Activated CD4-positive, alpha-beta T cell treated with anti-CD3 and anti-CD28 coated beads for 48 hours (primary cell): ENCODE measurements at regions not wholly inside any gene's neighbourhood (a gene's known extent, or its start where the extent isn't known, plus 50 kb on each side); places are given as distances from the start of the nearest gene placed in this dataset.
A peak's percentile ranks its signal among the peaks of the same experiment; 100 is the strongest.
"Not testable (repeated sequence)": the region's sequence is repeated elsewhere in the genome, so short reads cannot be mapped to it uniquely, and the experiment has no call there.

ENCODE experiments used
- DNase-seq: peaks from one replicate; pipeline ENCODE4 v3.0.0-alpha.2; 2020

DNA sequence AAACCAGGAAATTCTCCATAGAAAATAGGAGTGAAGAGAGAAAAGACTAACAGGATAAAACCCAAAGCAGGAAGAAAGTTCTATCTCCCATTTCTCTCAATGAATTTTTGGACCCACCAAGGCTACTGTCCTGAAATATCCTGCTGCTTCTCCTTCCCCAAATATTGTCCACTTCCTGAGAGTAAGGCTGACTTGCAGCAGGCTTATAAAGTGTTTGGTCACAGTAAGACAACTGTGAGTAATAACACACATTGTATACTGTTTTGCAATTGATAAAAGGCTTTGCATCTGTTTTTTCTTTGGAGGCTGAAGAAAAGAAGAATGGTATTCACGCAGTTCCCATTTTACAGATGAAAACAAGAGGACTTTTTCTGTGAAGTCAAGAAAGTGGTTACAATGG, 52.8 kb downstream of the FOXD4L6 start:
- not testable (repeated sequence) for DNase-seq

DNA sequence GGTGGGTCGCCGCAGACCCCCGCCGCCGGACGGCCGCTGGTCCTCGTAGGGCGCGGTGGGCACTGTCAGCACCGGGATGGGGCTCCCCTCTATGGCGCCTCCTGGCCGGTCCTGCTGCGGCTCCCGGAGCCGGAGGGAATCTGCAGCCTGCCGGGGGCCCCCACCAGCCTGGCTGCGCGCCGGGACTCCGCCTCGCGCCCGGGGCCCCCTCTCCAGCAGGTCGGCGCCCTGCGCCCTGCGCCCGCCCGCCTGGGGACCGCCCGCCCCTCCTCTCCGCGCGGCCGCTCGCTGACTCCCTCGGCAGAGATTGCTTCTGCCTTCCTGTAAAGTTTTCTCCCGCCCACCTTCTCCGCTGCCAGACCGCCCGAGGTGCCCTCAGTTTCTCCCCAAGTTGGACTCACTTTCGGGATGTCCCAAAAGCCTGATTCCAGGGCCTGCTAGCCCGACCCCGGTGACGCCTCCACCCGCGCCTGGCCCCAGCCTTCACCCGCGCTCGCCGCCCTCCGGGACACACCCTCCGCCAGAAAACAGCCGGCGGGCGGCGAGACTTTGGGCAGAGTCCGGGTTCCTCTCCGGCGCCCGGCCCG, 54.0 kb downstream of the FOXD4L6 start:
- DNase-seq: peak; percentile 24

DNA sequence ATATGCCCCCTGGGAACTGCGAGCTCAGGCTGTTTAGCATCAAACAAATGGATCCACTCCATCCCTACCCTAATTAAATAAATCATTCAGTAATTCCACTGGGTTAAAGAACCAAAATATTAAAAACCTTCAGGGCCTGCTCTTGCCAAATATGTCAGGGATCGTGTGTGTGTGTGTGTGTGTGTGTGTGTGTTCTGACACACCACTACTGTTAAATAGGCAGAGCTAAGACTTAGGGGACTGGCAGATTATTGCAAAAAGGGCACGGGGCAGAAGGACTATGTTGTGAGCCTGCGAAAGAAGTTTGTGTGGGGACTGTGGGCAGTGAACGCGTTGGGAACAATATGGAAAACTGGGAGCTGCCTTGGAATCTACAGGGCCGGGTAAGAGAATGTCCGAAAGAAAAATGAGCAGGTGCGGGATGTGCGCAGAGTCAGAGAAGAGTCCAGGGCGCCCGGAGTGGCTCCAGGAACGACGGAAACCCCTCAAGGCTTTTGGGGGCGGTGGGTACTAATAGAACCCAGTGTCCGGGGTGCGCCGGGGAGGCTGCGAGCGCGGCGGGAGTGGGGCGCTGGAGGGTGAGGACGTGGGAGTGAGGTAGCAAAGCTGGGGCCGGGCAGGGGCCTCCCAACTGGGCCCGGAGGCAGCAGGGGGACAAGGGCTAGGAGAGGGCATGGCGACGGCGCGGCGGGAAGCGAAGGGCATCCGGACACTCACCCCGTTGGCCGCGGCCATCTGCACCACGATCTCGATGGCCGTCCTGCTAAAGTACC, 54.8 kb downstream of the FOXD4L6 start:
- DNase-seq: not testable (repeated sequence)

DNA sequence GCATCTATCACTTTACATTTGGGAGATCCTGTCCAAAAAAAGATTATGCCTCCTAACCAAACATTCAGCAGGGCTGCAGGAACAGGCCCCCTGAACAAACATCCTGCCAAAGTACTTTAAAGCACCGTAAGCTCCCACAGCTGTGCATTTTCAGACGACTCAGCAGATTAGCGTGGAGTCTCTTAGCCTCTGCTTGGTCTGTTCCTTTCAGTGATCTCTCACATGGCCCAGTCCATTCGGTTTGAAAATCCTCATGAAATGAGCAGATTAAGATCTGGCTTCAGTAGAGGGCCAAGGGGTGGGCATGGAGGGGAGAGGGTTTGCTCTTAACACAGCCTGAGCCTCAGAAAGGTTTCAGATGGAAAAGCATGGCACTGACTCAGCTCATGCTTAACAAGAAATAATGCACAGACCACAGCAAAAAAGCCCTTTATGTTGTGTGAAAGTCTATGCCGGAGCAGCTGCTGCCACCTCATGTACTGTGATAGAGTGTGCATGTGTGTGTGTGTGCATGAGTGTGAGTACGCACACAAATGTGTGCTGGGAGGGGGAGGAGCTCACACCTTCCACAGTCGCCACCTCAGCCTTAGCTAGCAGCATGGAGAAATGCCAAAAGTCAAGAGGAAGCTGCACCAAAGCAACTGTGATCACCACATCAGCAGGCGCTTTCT, 64.2 kb downstream of the FOXD4L6 start:
- DNase-seq: peak; percentile 45

DNA sequence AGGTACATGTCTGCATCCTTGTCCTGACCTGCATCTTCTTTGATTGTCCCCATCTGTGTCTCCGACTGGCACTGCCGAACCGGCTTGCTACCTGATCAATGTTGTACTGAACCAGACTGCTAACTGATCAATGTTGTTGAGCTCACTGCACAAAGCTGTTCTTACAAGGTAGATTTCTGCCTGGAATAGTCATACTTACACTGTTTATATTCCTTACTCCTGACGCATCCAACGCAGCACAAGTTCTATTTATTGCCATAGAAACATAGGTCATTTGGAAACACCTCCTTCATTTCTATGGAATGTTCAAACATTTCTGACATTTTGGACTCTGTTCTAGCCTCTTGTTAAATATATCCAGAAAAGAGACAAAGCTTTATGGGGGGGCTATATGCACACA, 65.2 kb downstream of the FOXD4L6 start:
- DNase-seq: not testable (repeated sequence)

DNA sequence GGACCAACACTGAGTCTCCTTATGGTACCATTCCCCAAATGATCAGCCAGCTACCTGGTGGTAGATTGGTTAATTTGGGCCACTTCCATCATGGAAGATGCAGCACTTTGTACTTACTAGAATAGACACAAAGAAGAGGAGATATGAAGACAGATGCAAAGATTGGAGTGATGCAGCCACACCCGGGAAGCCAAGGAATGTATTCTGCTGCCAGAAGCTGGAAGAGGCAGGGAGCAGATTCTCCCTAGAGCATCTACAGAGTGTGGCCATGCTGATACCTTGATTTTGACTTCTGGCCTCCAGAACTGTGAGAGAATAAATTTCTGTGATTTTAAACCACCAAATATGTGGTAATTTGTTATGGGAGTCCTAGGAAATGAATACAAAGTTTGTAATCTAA, 68.9 kb downstream of the FOXD4L6 start:
- not testable (repeated sequence) for DNase-seq

DNA sequence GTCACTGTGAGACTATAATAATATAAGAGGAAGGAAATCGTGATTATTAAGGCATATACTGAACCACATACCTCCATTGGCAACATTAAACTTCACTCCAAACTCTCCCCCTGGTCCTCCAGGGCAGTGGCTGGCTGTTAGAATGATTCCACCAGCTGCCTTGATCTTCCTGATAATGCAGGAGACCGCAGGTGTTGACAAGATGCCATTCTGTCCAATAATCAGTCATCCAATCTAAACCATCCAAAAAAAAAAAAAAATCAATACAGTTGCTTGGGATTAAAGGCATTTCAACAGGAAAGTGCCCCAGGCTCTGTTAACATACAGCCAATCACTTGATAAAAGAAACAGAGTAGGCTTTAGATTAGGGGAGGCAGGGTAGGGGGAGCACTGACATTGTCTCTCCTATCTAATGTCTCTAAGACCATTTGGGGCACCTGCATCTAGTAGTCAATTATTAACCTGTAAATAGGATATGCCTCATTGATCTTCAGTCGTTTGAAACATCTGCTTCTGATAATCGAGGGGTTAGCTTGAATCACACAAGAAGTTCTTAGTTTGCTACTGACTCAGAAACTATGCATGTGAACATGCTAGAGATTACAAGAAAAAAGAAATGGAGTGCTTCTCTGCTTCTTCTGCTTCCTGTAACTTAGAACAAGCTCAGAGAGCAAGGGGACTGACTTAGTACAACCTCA, 74.7 kb downstream of the FOXD4L6 start:
- DNase-seq: not testable (repeated sequence)

DNA sequence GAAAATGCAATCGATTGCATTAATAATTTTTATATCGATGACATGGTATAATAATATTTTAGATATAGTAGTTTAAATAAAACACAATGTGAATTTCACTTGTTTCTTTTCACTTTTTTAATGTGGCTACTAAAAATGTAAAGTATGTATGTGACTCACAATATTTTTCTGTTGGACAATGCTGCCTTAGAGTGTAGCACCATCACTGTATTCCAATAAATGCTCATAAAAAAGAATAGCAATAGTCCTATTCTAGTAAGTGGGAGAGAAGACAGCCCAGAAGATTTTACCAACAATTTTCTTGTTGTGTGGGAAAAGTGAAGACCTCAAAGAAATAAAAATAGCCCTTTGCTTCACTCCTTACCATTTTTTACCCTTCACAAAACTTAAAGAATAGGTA, 79.8 kb downstream of the FOXD4L6 start:
- not testable (repeated sequence) for DNase-seq

DNA sequence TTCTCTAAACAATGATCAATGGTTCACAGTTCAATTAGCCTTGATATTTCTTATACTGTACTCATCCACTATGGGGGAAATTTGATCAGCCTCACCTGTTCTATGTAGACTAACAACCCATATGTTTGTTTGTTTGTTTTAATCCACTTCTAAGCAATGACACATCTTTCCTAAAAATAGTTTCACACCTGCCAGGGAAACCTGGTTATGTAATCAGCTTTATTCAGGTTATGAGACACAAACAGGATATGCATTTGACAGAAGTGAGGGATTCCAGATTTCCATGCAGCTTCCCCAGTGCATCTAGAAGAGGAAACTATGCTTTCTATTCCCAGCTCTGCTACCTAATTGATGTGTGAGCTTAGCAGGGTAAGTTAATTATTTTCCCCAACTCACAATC, 80.7 kb downstream of the FOXD4L6 start:
- DNase-seq: not testable (repeated sequence)

DNA sequence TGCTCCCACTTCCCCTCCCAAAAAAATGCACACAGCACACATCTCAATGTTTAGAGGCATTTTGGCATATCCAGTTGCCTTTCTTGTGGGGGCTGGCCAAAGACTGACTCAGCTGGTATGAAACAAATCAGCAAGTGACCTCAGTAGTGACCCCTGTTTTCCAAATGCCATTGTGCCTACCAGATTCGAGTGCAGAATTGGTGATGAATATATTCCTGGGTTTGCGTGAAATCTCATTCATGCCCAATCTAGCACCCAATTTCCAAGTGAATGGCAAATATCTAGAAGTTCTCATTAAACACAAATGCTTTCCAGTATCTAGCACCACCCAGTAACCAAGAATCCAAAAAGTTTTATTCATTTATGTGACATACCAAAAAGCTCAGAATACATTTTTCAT, 83.6 kb downstream of the FOXD4L6 start:
- not testable (repeated sequence) for DNase-seq

DNA sequence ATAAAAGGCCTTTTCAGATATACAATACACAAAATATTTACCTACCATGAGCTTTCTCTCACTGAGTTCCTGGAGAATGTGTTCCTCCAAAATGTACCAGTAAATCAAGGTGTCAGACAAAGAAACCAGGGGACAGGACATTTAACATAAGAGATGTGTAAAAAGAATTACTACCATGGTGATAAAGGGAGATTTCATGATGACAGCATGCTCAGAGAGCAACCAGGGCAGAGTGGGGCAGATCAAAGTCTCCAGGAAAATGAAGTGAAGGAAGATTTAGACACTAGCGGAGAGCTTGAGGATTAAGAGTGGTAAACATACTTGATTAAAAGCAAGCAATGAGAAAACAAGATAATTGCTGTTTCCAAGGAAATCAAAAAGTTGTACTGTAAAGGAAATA, 85.0 kb downstream of the FOXD4L6 start:
- DNase-seq: not testable (repeated sequence)

DNA sequence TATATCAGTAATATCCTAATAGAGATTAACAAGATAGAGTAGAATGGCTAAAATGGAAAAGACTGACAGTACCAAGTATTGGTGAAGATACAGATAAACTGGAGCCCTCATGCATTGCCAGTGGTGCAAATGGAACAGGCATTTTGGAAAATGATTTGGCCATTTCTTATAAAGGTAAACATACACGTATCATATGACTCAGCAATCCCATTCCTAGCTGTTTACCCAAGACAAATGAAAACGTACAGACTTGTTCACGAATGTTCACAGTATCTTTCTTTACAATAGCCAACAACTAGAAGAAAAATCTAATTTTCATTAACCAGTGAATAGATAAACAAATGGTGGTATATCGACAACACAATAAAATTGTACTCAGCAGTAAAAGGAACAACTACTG, 86.4 kb downstream of the FOXD4L6 start:
- not testable (repeated sequence) for DNase-seq

DNA sequence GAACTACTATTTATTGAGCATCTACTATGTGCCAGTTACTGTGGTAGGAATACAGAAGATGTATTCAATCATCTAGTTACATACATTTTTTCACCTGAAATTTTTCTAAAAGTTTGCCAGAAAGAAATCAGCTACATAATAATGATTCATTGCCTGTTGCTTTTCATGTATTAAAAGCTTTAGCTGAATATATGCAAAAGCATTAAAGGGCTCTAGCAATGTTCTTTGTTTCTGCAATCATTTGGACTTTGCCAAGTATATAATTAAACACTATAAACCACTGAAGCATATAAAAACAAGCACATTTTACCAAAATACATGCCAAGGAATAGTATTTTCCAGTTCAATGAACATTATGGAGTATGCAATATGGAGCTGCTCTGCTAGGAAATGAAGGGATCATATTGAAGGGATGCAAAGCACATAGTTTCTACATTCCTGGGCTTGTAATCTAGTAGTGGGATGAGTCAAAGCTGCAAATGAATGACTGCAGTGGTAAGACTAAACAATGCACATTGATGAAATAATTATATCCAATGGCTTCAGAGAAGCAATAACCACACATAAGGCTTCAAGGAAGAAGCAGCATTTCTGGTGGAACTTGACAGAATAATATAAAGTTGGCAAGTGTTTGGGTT, 87.7 kb downstream of the FOXD4L6 start:
- not testable (repeated sequence) for DNase-seq

DNA sequence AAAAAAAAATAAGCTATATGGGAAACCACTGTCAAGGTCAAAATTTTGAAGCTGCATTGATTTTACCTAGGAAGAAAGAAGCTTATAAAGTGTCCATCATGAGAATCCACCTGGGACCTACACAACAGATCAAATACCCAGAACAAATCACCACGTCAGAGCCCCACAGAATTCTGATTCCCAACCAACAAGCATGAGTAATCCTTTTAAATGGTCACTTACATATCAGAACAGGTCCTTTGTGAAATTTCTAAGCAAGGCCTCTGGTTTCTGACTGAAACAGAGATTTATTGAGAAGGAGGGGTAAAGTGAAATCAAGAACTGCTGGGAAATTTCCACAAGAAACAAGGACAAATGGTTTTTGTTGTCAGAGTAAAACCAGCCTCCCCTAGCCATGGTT, 93.2 kb downstream of the FOXD4L6 start:
- DNase-seq: not testable (repeated sequence)

DNA sequence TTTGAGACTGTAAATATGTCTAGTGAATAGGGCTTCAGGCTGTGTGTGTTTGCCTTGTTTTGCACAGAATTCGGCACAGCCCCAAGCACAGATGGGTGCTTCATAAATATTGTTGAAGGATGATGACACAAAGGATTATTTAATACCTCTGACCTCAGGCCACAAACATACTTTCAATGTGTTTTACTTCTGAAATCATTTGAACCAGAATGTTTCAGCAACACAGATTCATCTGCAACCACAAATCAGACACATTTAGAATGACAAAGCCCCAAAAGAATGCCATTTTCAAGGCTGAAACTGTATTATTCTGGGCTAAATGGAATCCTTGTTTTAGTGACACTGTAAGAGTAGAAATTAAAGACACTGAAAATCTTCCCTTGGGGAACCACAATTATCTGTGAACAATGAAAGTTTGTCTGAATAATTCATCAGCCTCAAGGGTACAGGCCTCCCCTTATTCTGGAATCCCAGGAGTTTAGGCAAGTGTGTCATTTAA, 93.7 kb downstream of the FOXD4L6 start:
- DNase-seq: not testable (repeated sequence)

DNA sequence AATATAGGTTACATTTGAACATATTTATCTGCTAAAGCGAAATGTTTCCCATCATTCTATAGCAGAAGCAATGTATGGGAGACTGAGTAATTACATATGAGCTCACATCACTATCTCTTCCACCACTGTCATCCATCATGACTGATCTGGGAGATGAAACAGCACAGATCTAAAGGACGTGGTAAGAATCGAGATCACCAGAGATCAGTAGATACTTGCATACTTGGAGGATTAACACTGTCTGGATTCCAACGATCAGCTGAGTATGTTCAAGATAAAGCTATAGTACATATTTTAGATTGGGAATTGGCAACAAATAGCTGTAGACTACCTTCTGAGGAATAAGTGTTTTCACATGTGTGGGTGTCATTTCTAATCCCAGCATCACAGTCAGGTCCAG, 94.6 kb downstream of the FOXD4L6 start:
- DNase-seq: not testable (repeated sequence)

DNA sequence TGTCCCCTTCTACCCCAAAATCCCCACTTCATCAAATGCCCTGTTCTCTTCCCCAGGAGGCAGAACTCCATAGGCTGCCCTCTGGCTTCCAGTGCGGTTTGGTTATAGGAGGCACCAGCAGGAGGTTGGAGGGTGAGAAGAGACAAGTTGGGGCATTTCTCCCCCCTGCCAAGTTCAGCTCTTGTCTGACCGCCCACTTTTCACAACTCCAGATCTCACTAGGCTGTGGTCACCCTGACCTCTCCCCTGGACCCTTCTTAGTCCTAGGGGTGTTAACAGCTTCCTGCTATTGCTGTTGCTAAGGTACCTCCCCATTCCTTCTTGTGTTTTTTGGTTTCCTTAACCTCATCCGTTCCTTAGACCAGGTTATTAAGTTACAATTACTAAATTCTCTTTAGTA, 95.1 kb downstream of the FOXD4L6 start:
- not testable (repeated sequence) for DNase-seq

DNA sequence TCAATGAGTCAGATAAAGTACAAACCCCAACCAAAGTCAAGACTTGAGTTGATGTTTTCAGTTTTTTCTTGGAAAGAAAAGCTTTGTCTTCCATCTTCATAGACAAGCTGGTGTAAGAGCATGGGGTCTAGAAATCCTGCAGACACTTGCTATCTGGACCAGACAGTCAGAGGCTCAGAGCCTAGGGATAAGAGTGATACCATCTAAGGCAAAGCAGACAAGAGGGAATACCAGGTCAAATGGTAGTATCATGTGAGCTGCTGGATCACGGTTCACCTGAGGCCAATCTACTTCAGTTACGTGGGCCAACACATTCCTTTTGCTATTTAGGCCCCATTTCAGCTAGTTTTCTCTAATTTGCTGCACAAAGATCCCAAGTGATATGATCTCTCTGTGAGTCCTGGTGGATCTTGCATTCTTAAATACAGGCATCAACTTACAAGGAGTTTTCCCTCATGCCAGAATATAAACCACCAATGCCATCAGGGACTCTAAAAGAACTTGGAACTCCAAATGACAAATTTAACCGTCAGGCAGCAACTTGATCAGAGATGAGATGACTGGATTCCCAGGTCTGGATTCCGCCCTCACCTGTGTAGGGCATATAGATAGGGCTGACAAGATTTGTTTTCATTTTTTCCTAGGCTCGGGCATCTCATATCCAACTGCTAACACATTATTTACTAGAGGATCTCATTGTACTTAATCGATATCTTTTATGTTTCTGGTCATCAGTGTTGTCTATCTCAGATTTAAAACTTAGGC, 101.4 kb downstream of the FOXD4L6 start:
- DNase-seq: not testable (repeated sequence)

DNA sequence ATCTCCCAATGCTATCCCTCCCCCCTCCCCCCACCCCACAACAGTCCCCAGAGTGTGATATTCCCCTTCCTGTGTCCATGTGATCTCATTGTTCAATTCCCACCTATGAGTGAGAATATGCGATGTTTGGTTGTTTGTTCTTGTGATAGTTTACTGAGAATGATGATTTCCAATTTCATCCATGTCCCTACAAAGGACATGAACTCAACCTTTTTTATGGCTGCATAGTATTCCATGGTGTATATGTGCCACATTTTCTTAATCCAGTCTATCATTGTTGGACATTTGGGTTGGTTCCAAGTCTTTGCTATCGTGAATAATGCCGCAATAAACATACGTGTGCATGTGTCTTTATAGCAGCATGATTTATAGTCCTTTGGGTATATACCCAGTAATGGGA, 106.1 kb downstream of the FOXD4L6 start:
- DNase-seq: not testable (repeated sequence)

DNA sequence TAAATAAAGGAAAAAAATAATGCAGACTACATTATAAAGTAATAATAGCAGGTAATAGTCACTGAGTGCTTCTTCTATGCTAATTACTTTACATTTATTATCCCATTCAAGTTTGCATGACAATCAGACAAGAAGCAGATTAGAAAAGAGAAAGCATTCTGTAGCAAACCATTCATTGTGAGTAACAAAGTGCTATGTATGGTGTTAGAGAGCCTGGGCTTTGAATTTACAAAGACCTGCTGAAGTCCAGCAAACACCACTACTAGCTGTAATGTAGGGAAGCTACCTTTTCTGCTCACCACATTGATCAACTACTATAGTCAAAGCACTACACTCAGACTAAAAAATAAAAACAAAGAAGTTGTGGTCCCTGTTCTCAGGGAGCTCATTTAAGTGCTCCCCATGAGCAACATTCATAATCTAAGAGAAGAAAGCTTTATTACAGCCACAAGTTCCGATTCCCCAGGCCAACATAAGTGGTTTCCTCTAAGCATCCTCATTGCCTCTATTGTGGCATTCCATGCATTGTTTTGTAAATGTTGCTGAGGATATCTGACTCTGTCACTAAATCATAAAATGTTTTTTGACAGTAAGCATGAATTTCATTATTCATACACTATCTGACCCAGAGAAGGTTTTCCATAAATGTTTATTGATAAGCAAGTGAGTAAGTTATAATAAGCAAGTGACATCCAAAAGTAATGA, 108.5 kb downstream of the FOXD4L6 start:
- not testable (repeated sequence) for DNase-seq

DNA sequence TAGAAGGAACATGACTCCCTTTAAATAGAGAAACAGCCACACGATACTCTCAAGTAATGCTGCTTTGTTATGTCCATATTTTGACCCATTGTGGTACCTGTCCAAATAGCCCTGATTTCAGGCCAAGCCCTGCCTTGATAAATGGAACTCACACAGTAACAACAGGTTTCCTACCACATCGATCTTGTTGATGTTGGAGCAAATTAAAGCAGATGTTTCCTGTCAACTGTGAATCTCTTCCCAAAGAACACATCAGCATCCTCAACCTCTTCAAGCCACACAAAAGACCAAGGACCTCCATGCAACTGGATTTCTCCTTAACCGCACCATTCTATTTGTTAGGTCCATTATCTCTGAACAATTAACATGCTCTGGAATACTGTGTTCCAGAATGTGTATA, 109.5 kb downstream of the FOXD4L6 start:
- DNase-seq: not testable (repeated sequence)
